HG03064 (cell line): ENCODE measurements at regions not wholly inside any gene's neighbourhood (a gene's known extent, or its start where the extent isn't known, plus 50 kb on each side); places are given as distances from the start of the nearest gene placed in this dataset.

Experiments used
- ATAC-seq: cut with Tn5 transposase; IDR thresholded peaks from one replicate; pipeline ENCODE4 v1.9.1; 2021; ENCODE audit warnings: low read depth; ENCODE audit not compliant: unreplicated experiment

GRCh38 chrX:134172588-134173259 lies 64.3 kb upstream of the CCDC160 start:
- ATAC-seq, result no peak

GRCh38 chrX:134173541-134174272 lies 63.3 kb upstream of the CCDC160 start:
- no peak for ATAC-seq

GRCh38 chrX:134174273-134174660 lies 62.7 kb upstream of the CCDC160 start:
- no peak for ATAC-seq

- ATAC-seq, result no peak
These were observed 62.1 kb upstream of the CCDC160 start for GRCh38 chrX:134174859-134175258.

GRCh38 chrX:134177527-134177926 lies 59.5 kb upstream of the CCDC160 start:
- ATAC-seq, result no peak

GRCh38 chrX:134180601-134181274 lies 56.2 kb upstream of the CCDC160 start:
- ATAC-seq, result no peak

- ATAC-seq, result no peak
These were observed 55.7 kb upstream of the CCDC160 start for GRCh38 chrX:134181275-134181660.

- no peak for ATAC-seq
These were observed 53.3 kb upstream of the CCDC160 start for GRCh38 chrX:134183665-134184064.

- no peak for ATAC-seq
These were observed 52.0 kb upstream of the CCDC160 start for GRCh38 chrX:134184936-134185335.

- peak; percentile 83 for ATAC-seq
These were observed 50.4 kb upstream of the CCDC160 start for GRCh38 chrX:134186362-134187121.
